A204.1 (cell line): ENCODE measurements at regions not wholly inside any gene's neighbourhood (a gene's known extent, or its start where the extent isn't known, plus 50 kb on each side); places are given as distances from the start of the nearest gene placed in this dataset.

ENCODE experiments used
- FAIRE-seq: peaks from 2 replicates; lab custom pipeline; 2012; peaks lifted over from hg19 to GRCh38; lab: Jason Lieb, UNC

GRCh38 chr19:28201462-28201943 is 1011.4 kb downstream of the UQCRFS1 start:
- no peak for FAIRE-seq

- no peak for FAIRE-seq
Measured at GRCh38 chr19:28199323-28199722, 1013.6 kb downstream of the UQCRFS1 start.

- FAIRE-seq, result no peak
Measured at GRCh38 chr19:28196961-28197360, 1016.0 kb downstream of the UQCRFS1 start.

GRCh38 chr19:28196101-28196500 is 1016.9 kb downstream of the UQCRFS1 start:
- no peak for FAIRE-seq

GRCh38 chr19:28185646-28186045 is 1027.3 kb downstream of the UQCRFS1 start:
- FAIRE-seq, result no peak

- FAIRE-seq, result no peak
Measured at GRCh38 chr19:28184997-28185396, 1028.0 kb downstream of the UQCRFS1 start.

GRCh38 chr19:28176193-28176592 is 1036.8 kb downstream of the UQCRFS1 start:
- no peak for FAIRE-seq

- no peak for FAIRE-seq
Measured at GRCh38 chr19:28171983-28172382, 1041.0 kb downstream of the UQCRFS1 start.

- FAIRE-seq, result no peak
Measured at GRCh38 chr19:28170066-28170465, 1042.9 kb downstream of the UQCRFS1 start.

GRCh38 chr19:28169168-28169887 is 1043.6 kb downstream of the UQCRFS1 start:
- FAIRE-seq, result no peak

- no peak for FAIRE-seq
Measured at GRCh38 chr19:28168557-28168956, 1044.4 kb downstream of the UQCRFS1 start.

- FAIRE-seq, result no peak
Measured at GRCh38 chr19:28166025-28166424, 1046.9 kb downstream of the UQCRFS1 start.

GRCh38 chr19:28164214-28164613 is 1048.7 kb downstream of the UQCRFS1 start:
- no peak for FAIRE-seq

- FAIRE-seq, result no peak
Measured at GRCh38 chr19:28159065-28159464, 1053.9 kb downstream of the UQCRFS1 start.

GRCh38 chr19:28155265-28155664 is 1057.7 kb downstream of the UQCRFS1 start:
- FAIRE-seq, result no peak

- no peak for FAIRE-seq
Measured at GRCh38 chr19:28154077-28154476, 1058.9 kb downstream of the UQCRFS1 start.

- no peak for FAIRE-seq
Measured at GRCh38 chr19:28153123-28153522, 1059.8 kb downstream of the UQCRFS1 start.

- FAIRE-seq, result no peak
Measured at GRCh38 chr19:28152195-28152594, 1060.8 kb downstream of the UQCRFS1 start.

GRCh38 chr19:28150129-28150528 is 1062.8 kb downstream of the UQCRFS1 start:
- no peak for FAIRE-seq

- no peak for FAIRE-seq
Measured at GRCh38 chr19:28148554-28148953, 1064.4 kb downstream of the UQCRFS1 start.

- FAIRE-seq, result no peak
Measured at GRCh38 chr19:28142258-28142657, 1070.7 kb downstream of the UQCRFS1 start.

GRCh38 chr19:28140201-28140600 is 1072.8 kb downstream of the UQCRFS1 start:
- no peak for FAIRE-seq

GRCh38 chr19:28137772-28138171 is 1075.2 kb downstream of the UQCRFS1 start:
- FAIRE-seq, result no peak

GRCh38 chr19:28136796-28137195 is 1076.2 kb downstream of the UQCRFS1 start:
- FAIRE-seq, result no peak
